ENCODE measurements at regions not wholly inside any gene's neighbourhood (a gene's known extent, or its start where the extent isn't known, plus 50 kb on each side); places are given as distances from the start of the nearest gene placed in this dataset.
"Not testable (repeated sequence)": the region's sequence is repeated elsewhere in the genome, so short reads cannot be mapped to it uniquely, and the experiment has no call there.

- TF ChIP-seq, protein P1, sequence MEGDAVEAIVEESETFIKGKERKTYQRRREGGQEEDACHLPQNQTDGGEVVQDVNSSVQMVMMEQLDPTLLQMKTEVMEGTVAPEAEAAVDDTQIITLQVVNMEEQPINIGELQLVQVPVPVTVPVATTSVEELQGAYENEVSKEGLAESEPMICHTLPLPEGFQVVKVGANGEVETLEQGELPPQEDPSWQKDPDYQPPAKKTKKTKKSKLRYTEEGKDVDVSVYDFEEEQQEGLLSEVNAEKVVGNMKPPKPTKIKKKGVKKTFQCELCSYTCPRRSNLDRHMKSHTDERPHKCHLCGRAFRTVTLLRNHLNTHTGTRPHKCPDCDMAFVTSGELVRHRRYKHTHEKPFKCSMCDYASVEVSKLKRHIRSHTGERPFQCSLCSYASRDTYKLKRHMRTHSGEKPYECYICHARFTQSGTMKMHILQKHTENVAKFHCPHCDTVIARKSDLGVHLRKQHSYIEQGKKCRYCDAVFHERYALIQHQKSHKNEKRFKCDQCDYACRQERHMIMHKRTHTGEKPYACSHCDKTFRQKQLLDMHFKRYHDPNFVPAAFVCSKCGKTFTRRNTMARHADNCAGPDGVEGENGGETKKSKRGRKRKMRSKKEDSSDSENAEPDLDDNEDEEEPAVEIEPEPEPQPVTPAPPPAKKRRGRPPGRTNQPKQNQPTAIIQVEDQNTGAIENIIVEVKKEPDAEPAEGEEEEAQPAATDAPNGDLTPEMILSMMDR (IDR thresholded peaks at IDR 0.05; ENCODE audit: insufficient read depth, low read length): not testable (repeated sequence)
- not testable (repeated sequence) for TF ChIP-seq REST (IDR thresholded peaks at IDR 0.05; ENCODE audit: insufficient replicate concordance, low read depth); SPI1 (IDR thresholded peaks at IDR 0.05; ENCODE audit: borderline replicate concordance, low read depth)
Measured at GRCh38 chr6:137682658-137683057, 184.4 kb upstream of the TNFAIP3 start.

All from HL-60 (cell line).